ENCODE measurements at regions not wholly inside any gene's neighbourhood (a gene's known extent, or its start where the extent isn't known, plus 50 kb on each side); places are given as distances from the start of the nearest gene placed in this dataset.

DNA sequence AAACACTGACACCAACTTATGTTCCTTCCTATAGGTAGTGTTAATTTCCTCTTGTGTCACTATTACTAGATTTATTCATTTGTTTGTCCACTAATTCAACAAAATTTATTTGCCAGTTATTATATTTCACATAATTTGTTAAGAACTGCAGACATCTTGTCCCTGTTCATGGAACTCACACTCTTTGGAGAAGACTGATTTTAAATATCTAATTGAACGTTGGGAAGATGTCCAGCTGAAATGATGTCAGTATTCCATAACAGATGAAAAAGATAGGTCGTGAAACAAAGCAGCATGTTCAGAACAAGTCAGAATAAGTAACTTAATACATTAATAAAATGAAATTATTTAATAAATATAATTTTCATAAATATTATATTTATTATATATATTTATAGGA is 873.1 kb upstream of the PHF14 start:
- TF ChIP-seq FOXK1 (CRISPR knock-in tag; IDR thresholded peaks at IDR 0.05), result no peak
- TF ChIP-seq HMGA2 (CRISPR knock-in tag; IDR thresholded peaks at IDR 0.05), result peak; percentile 56; the same call in 1 of the 2 replicates
- Mint-ChIP-seq H3K36me3 (no peaks in the 10 kb centered on the region), H3K4me1 (peaks cover 4% of the 10 kb centered on the region; the same call in 1 of the 2 replicates), H3K4me3 (no peak overlapping the region), H3K9me3 (no peaks in the 10 kb centered on the region), H3K27ac (no peak overlapping the region), H3K27me3 (ENCODE audit: low read depth) (no peaks in the 10 kb centered on the region)
- ATAC-seq, result no peak
- ChIA-PET CTCF (no interaction called here), POLR2A (no interaction called here)
- DNase-seq (ENCODE audit: low spot score), result no peak

DNA sequence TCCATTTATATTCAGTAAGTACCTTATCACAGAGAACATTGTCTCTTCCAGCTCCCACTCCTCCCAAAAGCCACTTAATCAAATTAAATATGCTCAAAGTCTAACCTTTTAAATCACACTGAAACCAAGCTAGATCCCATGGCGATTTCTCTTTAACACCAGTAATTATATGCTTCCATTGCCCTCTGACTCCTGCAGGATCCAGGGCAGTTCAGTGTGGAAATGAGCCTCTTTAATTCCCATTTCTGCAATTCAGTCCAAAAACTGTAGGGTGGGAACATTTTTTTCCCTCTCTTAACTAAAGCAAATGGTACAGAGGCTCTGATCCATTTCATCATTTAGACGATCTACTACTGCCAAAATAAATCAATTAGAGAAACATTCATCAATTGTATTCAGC is 872.3 kb upstream of the PHF14 start:
- DNase-seq (ENCODE audit: low spot score), result no peak
- H3K27me3 Mint-ChIP-seq (ENCODE audit: low read depth), result no peaks in the 10 kb centered on the region
- no peak for ATAC-seq
- ChIA-PET POLR2A (no interaction called here), CTCF (no interaction called here)
- peaks cover 4% of the 10 kb centered on the region; the same call in 1 of the 2 replicates for H3K4me1 Mint-ChIP-seq
- H3K4me3 Mint-ChIP-seq, result no peak overlapping the region
- no peaks in the 10 kb centered on the region for H3K36me3 Mint-ChIP-seq
- TF ChIP-seq ZNF416 (CRISPR knock-in tag; IDR thresholded peaks at IDR 0.05), result no peak
- no peak for TF ChIP-seq JAZF1 (CRISPR knock-in tag; IDR thresholded peaks at IDR 0.05)
- TF ChIP-seq CREM (CRISPR knock-in tag; IDR thresholded peaks at IDR 0.05), result no peak
- TF ChIP-seq, protein P1, sequence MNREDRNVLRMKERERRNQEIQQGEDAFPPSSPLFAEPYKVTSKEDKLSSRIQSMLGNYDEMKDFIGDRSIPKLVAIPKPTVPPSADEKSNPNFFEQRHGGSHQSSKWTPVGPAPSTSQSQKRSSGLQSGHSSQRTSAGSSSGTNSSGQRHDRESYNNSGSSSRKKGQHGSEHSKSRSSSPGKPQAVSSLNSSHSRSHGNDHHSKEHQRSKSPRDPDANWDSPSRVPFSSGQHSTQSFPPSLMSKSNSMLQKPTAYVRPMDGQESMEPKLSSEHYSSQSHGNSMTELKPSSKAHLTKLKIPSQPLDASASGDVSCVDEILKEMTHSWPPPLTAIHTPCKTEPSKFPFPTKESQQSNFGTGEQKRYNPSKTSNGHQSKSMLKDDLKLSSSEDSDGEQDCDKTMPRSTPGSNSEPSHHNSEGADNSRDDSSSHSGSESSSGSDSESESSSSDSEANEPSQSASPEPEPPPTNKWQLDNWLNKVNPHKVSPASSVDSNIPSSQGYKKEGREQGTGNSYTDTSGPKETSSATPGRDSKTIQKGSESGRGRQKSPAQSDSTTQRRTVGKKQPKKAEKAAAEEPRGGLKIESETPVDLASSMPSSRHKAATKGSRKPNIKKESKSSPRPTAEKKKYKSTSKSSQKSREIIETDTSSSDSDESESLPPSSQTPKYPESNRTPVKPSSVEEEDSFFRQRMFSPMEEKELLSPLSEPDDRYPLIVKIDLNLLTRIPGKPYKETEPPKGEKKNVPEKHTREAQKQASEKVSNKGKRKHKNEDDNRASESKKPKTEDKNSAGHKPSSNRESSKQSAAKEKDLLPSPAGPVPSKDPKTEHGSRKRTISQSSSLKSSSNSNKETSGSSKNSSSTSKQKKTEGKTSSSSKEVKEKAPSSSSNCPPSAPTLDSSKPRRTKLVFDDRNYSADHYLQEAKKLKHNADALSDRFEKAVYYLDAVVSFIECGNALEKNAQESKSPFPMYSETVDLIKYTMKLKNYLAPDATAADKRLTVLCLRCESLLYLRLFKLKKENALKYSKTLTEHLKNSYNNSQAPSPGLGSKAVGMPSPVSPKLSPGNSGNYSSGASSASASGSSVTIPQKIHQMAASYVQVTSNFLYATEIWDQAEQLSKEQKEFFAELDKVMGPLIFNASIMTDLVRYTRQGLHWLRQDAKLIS (CRISPR knock-in tag; IDR thresholded peaks at IDR 0.05; ENCODE audit: borderline replicate concordance), result no peak
- TF ChIP-seq SMAD4 (CRISPR knock-in tag; IDR thresholded peaks at IDR 0.05), result no peak
- no peak for TF ChIP-seq HMGXB4 (CRISPR knock-in tag; IDR thresholded peaks at IDR 0.05)
- no peak for TF ChIP-seq OVOL2 (CRISPR knock-in tag; IDR thresholded peaks at IDR 0.05; ENCODE audit: borderline replicate concordance)
- TF ChIP-seq, protein P2, sequence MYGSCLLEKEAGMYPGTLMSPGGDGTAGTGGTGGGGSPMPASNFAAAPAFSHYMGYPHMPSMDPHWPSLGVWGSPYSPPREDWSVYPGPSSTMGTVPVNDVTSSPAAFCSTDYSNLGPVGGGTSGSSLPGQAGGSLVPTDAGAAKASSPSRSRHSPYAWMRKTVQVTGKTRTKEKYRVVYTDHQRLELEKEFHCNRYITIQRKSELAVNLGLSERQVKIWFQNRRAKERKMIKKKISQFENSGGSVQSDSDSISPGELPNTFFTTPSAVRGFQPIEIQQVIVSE (CRISPR knock-in tag; IDR thresholded peaks at IDR 0.05; ENCODE audit: borderline replicate concordance), result no peak
- no peak for TF ChIP-seq SOX15 (CRISPR knock-in tag; IDR thresholded peaks at IDR 0.05)
- no peak for TF ChIP-seq JUN (CRISPR knock-in tag; IDR thresholded peaks at IDR 0.05)
- TF ChIP-seq ATF1 (CRISPR knock-in tag; IDR thresholded peaks at IDR 0.05), result no peak
- TF ChIP-seq FOXJ3 (CRISPR knock-in tag; IDR thresholded peaks at IDR 0.05; ENCODE audit: borderline replicate concordance), result no peak
- no peak for TF ChIP-seq ZNF281 (CRISPR knock-in tag; IDR thresholded peaks at IDR 0.05)
- H3K27ac Mint-ChIP-seq, result no peak overlapping the region
- H3K9me3 Mint-ChIP-seq, result no peaks in the 10 kb centered on the region

- Mint-ChIP-seq H3K4me1 (peaks cover 4% of the 10 kb centered on the region; the same call in 1 of the 2 replicates), H3K27ac (no peak overlapping the region), H3K27me3 (ENCODE audit: low read depth) (no peaks in the 10 kb centered on the region), H3K9me3 (no peaks in the 10 kb centered on the region), H3K36me3 (no peaks in the 10 kb centered on the region), H3K4me3 (no peak overlapping the region)
- ChIA-PET CTCF (no interaction called here), POLR2A (no interaction called here)
- ATAC-seq (peak; percentile 60), DNase-seq (ENCODE audit: low spot score) (no peak)
- TF ChIP-seq TEAD4 (CRISPR knock-in tag; IDR thresholded peaks at IDR 0.05) (no peak), USF2 (CRISPR knock-in tag; IDR thresholded peaks at IDR 0.05) (no peak), ZNF219 (CRISPR knock-in tag; IDR thresholded peaks at IDR 0.05; ENCODE audit: borderline replicate concordance) (no peak), CREB1 (CRISPR knock-in tag; IDR thresholded peaks at IDR 0.05) (no peak), ZNF263 (CRISPR knock-in tag; IDR thresholded peaks at IDR 0.05; ENCODE audit: low read depth) (no peak), JAZF1 (CRISPR knock-in tag; IDR thresholded peaks at IDR 0.05) (no peak), TCF7 (CRISPR knock-in tag; IDR thresholded peaks at IDR 0.05; ENCODE audit: low read depth) (no peak), GABPB1 (CRISPR knock-in tag; IDR thresholded peaks at IDR 0.05) (no peak)
- TF ChIP-seq, protein P3, sequence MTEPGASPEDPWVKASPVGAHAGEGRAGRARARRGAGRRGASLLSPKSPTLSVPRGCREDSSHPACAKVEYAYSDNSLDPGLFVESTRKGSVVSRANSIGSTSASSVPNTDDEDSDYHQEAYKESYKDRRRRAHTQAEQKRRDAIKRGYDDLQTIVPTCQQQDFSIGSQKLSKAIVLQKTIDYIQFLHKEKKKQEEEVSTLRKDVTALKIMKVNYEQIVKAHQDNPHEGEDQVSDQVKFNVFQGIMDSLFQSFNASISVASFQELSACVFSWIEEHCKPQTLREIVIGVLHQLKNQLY (CRISPR knock-in tag; IDR thresholded peaks at IDR 0.05), result no peak
Measured at GRCh38 chr7:10104292-10104691, 869.4 kb upstream of the PHF14 start.

Measured in WTC11 (cell line).